ENCODE measurements at regions not wholly inside any gene's neighbourhood (a gene's known extent, or its start where the extent isn't known, plus 50 kb on each side); places are given as distances from the start of the nearest gene placed in this dataset.

- peak; percentile 86 for DNase-seq
Measured at GRCh38 chr2:43032213-43033015, 194.0 kb downstream of the ZFP36L2 start.

DNA sequence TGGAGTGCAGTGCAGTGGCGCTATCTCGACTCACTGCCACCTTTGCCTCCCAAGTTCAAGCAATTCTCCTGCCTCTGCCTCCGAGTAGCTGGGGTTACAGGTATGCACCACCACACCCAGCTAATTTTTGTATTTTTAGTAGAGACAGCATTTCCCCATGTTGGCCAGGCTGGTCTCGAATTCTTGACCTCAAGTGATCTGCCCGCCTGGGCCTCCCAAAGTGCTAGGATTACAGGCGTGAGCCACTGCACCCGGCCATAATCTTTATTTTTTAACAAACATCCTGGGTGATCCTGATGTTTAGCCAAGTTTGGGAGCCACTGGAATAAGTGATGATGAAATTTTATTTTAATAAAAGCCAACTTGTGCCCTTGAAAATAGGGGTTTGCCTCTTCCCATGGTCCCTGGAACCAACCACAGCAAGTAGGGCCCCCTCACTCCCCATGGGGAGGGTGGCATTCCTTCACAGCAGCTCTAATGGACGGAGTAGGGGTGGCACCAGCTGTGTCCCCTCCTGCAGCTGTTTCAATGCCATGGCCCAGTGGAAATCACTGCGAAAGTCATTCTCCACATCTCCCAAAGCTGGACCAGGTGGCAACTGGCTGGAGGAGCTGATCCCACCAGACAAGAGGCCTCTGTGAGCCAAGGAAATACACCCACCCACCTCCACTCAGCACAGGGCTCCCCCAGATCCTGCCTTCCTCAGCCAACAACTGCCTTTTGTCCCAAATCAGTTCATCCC is 194.8 kb downstream of the ZFP36L2 start:
- DNase-seq = peak; percentile 96

- no peak for DNase-seq
Measured at GRCh38 chr2:43030551-43031307, 195.7 kb downstream of the ZFP36L2 start.

- no peak for DNase-seq
Measured at GRCh38 chr2:43029186-43029585, 197.2 kb downstream of the ZFP36L2 start.

DNA sequence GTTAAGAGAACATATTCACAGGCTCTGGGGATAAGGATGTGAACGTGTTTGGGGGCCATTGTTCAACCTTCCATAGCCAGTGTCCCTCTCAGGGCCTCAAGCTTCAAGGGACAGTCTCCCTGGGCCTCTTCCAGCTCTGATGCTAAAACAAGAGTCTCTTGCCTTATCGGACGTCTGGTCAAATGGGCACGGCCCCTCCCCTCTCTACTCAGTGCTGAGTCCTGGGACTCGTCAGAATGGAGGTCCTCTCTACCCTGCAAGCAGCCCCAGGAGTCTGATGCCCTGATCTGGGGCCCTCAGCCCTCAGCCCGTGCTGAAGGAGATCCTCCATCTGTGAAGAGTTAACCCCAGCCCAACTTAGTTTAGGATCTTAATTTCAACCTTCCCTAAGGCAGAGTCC is 198.2 kb downstream of the ZFP36L2 start:
- DNase-seq = no peak

- peak; percentile 59 for DNase-seq
Measured at GRCh38 chr2:43027097-43027873, 199.1 kb downstream of the ZFP36L2 start.

GRCh38 chr2:43026426-43027096 is 199.8 kb downstream of the ZFP36L2 start:
- DNase-seq = peak; percentile 62

DNA sequence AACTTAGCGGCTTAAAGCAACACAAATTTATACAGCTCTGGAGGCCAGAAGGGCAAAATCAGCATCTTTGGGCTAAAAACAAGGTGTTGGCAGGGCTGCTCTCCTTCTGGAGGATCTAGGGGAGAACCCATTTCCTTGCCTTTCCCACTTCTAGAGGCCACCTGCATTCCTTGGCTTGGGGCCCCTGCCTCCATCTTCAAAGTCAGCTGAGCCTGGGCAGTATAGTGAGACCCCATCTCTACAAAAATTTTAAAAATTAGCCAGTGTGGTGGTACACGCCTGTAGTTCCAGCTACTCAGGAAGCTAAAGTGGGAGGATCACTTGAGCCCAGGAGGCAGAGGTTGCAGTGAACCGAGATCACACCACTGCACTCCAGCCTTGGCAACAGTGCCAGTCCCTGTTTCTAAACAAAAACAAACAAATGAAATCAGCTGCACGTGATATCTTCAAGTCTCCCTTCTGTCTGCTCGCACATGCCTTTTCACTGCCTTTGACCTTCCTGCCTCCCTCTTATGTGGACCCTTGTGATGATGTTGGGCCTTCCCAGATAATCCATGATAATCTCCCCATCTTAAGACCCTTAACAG is 200.6 kb downstream of the ZFP36L2 start:
- DNase-seq = no peak

DNA sequence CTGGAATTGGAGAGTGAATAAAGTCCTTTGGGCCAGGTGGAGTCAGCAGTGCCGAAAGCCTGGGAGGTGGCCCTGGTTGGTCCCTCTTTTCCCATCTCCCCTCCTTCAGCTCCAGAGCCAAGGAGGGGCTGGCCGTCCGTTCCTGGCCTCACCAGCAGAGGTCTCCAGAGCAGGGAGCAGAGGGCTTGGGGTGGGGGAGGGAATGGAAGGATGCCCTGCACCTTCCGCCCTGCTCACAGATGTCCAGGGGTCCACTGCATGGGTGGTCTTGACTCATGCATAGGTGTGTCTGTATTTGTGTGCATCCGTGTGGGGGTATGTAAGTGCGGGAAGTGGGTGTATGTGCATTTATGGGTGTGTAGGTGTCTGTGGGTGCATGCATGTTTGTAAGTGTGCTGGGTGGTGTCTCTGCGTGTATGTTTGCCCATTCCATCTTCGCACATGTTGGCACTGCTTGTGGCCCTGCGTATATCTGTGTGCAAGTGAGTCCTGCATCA is 201.8 kb downstream of the ZFP36L2 start:
- DNase-seq = peak; percentile 81

GRCh38 chr2:43023791-43024514 is 202.5 kb downstream of the ZFP36L2 start:
- no peak for DNase-seq

- no peak for DNase-seq
Measured at GRCh38 chr2:43022896-43023295, 203.5 kb downstream of the ZFP36L2 start.

DNA sequence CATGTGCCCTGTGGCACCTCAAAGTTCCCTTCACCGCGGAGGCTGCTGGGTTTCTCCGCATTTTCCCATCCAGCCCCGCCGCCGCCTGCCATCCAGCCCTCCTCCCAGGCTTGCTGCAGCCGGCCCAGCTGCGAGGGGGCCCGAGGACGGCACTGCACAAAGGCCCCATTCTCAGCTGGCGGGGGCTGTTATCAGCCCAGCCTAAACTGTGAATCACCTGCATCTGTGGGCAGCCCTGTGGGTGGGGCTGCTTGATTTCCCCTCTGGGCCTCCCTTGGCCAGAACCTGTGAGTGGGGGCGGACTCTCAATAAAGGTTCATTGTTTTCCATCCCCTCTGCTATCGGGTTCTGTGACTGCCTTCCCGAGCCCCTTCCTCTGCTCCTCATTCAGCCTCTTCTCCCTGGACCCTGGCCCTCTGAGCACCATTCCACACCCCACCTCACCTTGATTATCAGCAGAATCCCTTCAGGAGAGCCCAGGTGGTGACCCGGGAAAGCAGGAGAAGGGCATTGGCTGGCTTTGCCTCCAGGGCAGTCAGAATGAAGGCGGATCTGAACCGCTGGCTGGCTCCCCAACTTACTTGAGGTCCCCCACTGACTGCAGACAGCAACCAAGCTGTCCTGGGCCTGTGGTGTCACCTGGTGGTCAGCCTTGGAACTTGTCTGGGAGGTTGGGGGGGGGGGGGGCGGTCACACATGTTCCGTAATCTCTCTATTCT is 204.5 kb downstream of the ZFP36L2 start:
- no peak for DNase-seq

- DNase-seq = no peak
Measured at GRCh38 chr2:43020990-43021669, 205.3 kb downstream of the ZFP36L2 start.

DNA sequence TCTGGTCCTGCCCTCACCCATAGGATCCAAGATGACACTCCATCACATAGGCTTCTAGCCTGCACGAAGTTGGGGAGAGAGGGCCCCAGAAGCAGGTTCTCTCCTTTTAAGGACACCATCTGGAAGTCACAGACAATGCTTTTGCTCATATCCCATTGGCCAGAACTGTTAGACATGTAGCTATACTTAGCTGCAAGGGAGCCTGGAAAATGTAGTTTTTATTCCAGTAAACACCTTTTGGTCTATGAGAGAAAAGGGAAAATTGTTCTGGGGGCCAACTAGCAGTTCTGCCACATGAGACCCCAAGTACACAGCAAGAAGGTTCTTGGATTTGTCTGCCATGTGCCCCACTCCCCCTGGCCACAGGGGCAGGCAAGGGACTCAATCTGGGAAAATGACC is 206.1 kb downstream of the ZFP36L2 start:
- DNase-seq = no peak

- DNase-seq = no peak
Measured at GRCh38 chr2:43019536-43020183, 206.7 kb downstream of the ZFP36L2 start.

DNA sequence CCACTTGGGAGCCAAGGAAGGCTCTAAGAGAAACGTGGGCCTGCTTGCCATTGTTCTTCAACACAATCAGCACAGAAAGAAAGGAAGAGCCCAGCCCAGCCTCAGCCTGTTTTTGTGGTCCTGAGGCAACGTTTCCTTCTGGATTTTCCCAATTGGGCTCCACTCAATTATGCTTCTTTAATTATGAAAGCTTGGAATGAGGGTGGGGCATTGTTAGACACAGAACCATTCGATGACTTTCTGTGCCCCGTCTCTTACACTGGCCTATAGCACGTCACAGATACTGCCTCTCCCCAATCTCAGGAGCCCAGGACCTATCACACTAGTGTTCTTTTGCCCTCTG is 207.4 kb downstream of the ZFP36L2 start:
- DNase-seq = no peak

GRCh38 chr2:43018179-43019024 is 208.0 kb downstream of the ZFP36L2 start:
- peak; percentile 35 for DNase-seq

Measured in tongue (tissue), 1 donor.